Thoracic aorta (tissue), 2 donors: ENCODE measurements at regions not wholly inside any gene's neighbourhood (a gene's known extent, or its start where the extent isn't known, plus 50 kb on each side); places are given as distances from the start of the nearest gene placed in this dataset.

Experiments used
- ATAC-seq: fragments of 150-250 bp; one replicate; pipeline ENCODE4 v1.8.0; 2017; ENCODE audit warnings: low read depth; ENCODE audit not compliant: insufficient number of reproducible peaks, low FRiP score
- DNase-seq: peaks from one replicate; pipeline ENCODE4 v3.0.0-alpha.2; 2020; ENCODE audit warnings: low spot score
- H3K27ac ChIP-seq, 2 donors: fragments of 200-600 bp; sonication (generic); 1 replicate in 1 of 2; 2 replicates in 1 of 2; pipeline ENCODE4 v1.5.1; 2016; ENCODE audit warnings: mild to moderate bottlenecking in 2 of 2, moderate library complexity in 2 of 2
- H3K27me3 ChIP-seq: fragments of 200-600 bp; sonication (generic); replicated peaks from 2 replicates; pipeline ENCODE4 v1.6.0; 2016; ENCODE audit warnings: mild to moderate bottlenecking; ENCODE audit not compliant: insufficient read depth
- H3K36me3 ChIP-seq: fragments of 200-600 bp; sonication (generic); one replicate; pipeline ENCODE4 v1.5.1; 2016
- H3K4me1 ChIP-seq, 2 donors: fragments of 200-600 bp; sonication (generic); 1 replicate in 1 of 2; 2 replicates in 1 of 2; pipeline versions ENCODE4 v1.5.1 to v1.6.0; 2016; ENCODE audit warnings: low read depth in 2 of 2, mild to moderate bottlenecking in 1 of 2; ENCODE audit not compliant: control insufficient read depth in 1 of 2
- H3K4me3 ChIP-seq: fragments of 200-600 bp; sonication (generic); 2 replicates; pipeline ENCODE4 v1.5.1; 2016; ENCODE audit warnings: mild to moderate bottlenecking
- H3K9me3 ChIP-seq: fragments of 200-600 bp; sonication (generic); 2 replicates; pipeline ENCODE4 v1.5.1; 2016
- TF ChIP-seq, protein P1 (sequence below): fragments of 200-600 bp; sonication (generic); IDR thresholded peaks from one replicate; pipeline ENCODE4 v1.5.1; 2019; ENCODE audit warnings: antibody characterized with exemption

GRCh38 chr6:48916607-48917006 lies 546.4 kb downstream of the MMUT start:
- Histone ChIP-seq H3K4me3 (no peak overlapping the region), H3K9me3 (no peaks in the 10 kb centered on the region), H3K4me1 (no peaks in the 10 kb centered on the region), H3K27me3 (no peaks in the 10 kb centered on the region), H3K27ac (no peak overlapping the region), H3K36me3 (no peaks in the 10 kb centered on the region)
- DNase-seq: no peak
- ATAC-seq: no peak
- TF ChIP-seq, protein P1, sequence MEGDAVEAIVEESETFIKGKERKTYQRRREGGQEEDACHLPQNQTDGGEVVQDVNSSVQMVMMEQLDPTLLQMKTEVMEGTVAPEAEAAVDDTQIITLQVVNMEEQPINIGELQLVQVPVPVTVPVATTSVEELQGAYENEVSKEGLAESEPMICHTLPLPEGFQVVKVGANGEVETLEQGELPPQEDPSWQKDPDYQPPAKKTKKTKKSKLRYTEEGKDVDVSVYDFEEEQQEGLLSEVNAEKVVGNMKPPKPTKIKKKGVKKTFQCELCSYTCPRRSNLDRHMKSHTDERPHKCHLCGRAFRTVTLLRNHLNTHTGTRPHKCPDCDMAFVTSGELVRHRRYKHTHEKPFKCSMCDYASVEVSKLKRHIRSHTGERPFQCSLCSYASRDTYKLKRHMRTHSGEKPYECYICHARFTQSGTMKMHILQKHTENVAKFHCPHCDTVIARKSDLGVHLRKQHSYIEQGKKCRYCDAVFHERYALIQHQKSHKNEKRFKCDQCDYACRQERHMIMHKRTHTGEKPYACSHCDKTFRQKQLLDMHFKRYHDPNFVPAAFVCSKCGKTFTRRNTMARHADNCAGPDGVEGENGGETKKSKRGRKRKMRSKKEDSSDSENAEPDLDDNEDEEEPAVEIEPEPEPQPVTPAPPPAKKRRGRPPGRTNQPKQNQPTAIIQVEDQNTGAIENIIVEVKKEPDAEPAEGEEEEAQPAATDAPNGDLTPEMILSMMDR: no peak

- Histone ChIP-seq H3K4me1 (no peaks in the 10 kb centered on the region), H3K36me3 (no peaks in the 10 kb centered on the region), H3K27me3 (no peaks in the 10 kb centered on the region), H3K9me3 (no peaks in the 10 kb centered on the region), H3K27ac (no peak overlapping the region), H3K4me3 (no peak overlapping the region)
- TF ChIP-seq, protein P1: no peak
- ATAC-seq: no peak
- DNase-seq: no peak
Observed at GRCh38 chr6:48915591-48915990, 547.5 kb downstream of the MMUT start.

- H3K4me1 ChIP-seq: no peaks in the 10 kb centered on the region
Observed at GRCh38 chr6:48912503-48912902, 550.5 kb downstream of the MMUT start.

DNA sequence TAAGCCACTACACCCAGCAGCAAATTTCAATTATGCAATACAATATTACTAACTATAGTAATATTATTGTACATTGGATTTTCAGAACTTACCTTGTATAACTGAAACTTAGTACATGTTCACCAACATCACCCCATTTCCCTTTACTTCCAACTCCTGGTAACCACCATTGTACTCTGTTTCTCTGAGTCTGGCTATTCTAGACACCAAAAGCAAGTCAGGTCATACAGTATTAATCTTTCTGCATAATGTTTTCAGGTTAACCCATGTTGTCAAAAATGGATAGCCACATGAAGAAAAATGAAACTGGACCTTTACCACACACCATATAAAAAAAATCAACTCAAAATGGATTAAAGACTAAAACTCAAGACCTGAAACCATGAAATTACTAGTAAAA lies 558.2 kb downstream of the MMUT start:
- Histone ChIP-seq H3K27me3 (no peaks in the 10 kb centered on the region), H3K9me3 (no peaks in the 10 kb centered on the region), H3K4me1 (no peaks in the 10 kb centered on the region), H3K36me3 (no peaks in the 10 kb centered on the region), H3K27ac (no peak overlapping the region), H3K4me3 (no peak overlapping the region)
- TF ChIP-seq, protein P1: no peak
- DNase-seq (no peak), ATAC-seq (no peak)

More at GRCh38 chr6:48912503-48912902, 550.5 kb downstream of the MMUT start:
- H3K9me3 ChIP-seq: no peaks in the 10 kb centered on the region
- TF ChIP-seq, protein P1: no peak
- no peaks in the 10 kb centered on the region for H3K27me3 ChIP-seq
- H3K27ac ChIP-seq: no peak overlapping the region
- H3K36me3 ChIP-seq: no peaks in the 10 kb centered on the region
- ATAC-seq (no peak), DNase-seq (no peak)
- no peak overlapping the region for H3K4me3 ChIP-seq

DNA sequence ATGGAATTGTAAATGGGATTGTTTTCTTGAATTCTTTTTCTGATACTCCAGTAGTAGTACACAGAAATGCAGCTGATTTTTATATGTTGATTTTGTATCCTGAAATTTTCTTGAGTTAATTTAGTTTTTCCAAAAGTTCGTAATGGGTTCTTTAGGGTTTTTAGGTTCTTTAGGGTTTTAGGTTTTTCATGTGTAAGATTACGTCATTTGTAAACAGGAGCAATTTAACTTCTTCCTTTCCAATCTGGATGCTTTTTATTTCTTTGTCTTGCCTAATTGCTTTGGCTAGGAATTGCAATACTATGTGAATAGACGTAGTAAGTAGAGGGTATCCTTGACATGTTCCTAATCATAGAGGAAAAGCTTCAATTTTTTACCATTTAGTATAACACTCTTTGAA lies 568.6 kb downstream of the MMUT start:
- DNase-seq (no peak), ATAC-seq (no peak)
- Histone ChIP-seq H3K4me1 (no peaks in the 10 kb centered on the region), H3K27me3 (no peaks in the 10 kb centered on the region), H3K27ac (no peak overlapping the region), H3K4me3 (no peak overlapping the region), H3K36me3 (no peaks in the 10 kb centered on the region), H3K9me3 (no peaks in the 10 kb centered on the region)
- TF ChIP-seq, protein P1: no peak
